HG03060 (cell line): ENCODE measurements at regions not wholly inside any gene's neighbourhood (a gene's known extent, or its start where the extent isn't known, plus 50 kb on each side); places are given as distances from the start of the nearest gene placed in this dataset.

Experiments used
- ATAC-seq: cut with Tn5 transposase; IDR thresholded peaks from one replicate; pipeline ENCODE4 v1.9.1; 2021; ENCODE audit warnings: low read depth, moderate number of reproducible peaks; ENCODE audit not compliant: unreplicated experiment

DNA sequence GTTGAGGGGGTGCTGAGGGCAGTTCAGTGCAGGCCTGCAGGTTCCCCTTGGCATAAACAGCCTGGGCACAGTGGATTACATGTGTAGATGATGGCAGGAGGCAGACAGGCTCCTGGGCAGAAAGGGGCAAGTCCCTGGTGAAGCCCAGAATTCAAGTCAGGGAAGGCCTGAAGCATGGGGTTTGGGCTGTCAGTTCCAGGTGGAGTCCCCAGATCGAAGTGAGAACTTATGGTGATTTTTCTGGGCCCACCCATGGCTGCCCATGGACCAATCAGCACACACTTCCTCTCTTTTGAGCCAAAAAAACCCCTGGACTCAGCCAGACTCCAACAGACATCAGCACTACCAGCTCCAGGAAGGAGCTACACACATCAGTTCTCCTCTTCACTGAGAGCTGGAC is 529.1 kb downstream of the PPARGC1A start:
- no peak for ATAC-seq

- ATAC-seq, result no peak
Measured at GRCh38 chr4:23355258-23355657, 534.6 kb downstream of the PPARGC1A start.

GRCh38 chr4:23353200-23353599 is 536.6 kb downstream of the PPARGC1A start:
- no peak for ATAC-seq

DNA sequence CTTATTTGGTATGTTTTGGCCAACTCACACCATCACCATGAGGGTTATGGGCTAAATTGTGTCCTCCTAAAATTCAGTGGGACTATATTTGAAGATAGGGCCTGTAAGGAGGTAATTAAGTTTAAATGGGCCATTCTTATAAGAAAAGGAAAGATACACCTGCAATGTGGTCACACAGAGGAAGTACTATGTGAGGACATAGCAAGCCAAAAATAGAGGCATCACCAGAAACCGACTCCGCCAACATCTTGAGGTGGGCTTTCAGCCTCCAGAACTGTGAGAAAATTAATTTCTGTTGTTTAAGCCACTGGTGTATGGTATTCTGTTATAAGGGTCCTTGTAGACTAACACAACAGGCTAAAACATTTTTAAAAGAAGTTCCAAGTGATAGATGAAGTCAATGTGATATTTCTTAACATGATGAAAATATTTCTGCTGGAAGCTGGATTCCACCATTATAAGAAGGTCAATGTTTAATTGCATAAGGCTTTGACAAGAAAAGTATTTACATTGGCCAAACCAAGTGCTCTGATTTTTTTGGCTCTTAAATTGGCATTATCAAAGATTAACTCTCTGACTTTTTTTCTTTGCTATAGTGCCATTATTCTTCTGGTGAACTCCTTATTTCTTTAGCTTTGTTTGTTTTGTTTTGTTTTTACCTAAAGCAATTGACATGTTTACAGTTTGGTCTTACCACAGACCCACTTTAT is 540.9 kb downstream of the PPARGC1A start:
- ATAC-seq, result no peak

DNA sequence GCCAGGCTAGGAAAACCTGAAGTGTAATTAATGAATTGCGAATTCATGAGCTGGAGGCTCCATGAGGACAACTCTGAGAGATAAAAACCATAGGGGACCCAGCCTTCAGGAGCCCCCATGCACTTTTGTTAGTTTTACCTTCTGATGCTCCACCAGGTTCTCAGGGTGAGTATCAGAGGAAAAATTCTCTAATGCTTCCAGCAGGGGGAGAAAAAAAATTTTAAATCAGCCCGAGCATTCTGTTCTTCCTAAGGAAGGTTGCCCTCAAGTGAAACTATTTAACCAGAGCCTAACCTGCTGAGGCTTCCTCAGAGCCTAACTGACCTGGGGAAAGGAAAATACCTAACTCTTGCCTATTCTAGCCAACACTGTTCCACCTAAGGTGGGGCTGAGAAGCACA is 552.6 kb downstream of the PPARGC1A start:
- no peak for ATAC-seq

DNA sequence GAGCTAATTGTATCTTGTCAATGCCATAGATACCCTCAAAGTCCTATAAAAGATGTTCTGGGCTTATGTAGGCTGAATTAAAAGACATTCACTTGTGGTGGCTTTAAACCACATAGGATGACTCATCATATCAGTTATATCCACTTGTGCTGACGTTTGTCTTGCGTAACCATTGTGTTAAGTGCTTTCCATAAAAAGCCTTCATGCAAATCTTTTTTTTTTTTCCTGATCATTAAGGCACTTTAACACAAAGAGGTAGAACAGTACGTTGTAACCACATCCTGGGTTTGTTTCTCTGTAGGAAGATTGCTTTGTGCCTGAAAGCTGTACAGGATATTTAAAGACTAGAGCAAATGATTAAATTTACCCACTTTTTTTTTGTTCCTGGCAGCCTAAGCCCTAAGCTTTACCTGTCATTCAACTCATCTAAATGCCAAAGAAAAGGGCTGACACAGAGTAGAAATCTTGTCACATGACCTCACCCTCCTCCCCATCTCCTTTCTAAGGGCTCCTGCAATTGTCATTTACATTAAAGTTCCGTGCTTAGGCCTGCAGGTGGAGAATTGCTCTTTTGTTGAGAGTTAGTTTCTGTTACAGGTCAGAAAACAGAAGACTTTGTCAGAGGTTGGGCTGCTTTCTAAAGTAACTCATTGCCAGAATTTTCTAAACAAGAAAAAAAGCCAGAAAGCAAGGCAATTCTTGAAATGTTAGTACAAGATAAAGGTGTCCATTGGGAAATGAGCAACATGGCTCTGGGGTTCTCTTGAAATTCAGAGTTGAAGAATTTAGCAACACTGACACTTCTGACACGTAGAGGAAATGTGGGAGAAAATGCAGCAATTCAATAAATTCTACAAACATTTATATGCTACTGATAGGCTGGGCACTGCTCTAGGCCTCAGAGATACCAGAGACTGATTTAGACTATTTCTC is 555.6 kb downstream of the PPARGC1A start:
- ATAC-seq, result peak; percentile 78

DNA sequence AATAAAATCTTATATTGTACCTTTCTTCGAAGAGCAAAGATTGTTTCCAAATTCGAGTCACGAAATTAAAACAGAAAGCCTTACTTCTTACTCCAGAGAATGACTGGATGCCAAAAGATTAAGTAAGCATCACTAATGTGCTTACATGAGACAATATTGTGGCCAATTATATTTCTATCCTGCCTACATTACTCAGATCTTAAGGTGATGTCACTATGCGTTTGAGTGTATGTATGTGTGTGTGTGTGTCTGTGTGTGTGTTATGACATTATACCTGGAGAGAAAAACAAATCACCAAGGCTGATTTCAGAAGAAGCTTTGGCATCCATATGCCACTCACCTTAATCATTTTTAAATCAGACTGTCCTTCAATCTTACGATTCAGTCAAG is 556.3 kb downstream of the PPARGC1A start:
- ATAC-seq, result no peak

DNA sequence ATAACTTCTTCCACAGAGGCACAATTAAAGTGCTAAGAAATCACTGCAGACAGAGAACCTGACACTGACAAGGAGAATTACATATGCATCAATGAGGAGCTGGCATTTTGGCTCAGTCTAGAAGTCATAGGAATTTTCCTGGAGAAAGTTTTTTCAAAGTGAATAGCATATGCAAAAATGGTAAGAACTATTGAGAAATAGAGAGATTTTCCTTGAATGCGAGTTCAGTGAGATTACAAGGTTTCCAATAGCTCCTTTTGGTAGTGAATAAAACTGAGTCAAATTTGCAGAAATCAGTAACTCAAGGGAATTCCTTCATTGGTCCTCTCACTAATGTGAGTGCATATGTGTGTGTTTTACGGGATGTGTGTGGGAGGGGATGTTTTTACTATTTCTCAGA is 557.5 kb downstream of the PPARGC1A start:
- no peak for ATAC-seq

DNA sequence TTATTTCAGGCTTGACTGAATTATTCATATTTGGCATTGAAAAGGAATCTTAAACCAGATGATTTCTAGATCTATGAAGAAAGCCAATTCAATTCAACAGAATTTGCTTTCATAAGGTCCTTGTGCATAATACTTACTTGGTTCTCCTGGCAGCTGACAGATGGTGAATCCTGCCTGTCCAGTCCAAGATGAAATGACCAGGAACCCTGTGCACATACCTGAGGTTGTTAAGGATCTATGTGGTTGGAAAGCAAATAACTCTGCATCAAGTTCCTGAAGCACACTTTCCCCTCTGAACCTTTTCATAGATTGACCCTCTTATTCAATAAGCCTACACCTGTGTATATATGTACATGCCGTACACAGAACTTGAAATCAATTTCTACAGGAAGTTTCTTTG is 562.7 kb downstream of the PPARGC1A start:
- ATAC-seq, result no peak

DNA sequence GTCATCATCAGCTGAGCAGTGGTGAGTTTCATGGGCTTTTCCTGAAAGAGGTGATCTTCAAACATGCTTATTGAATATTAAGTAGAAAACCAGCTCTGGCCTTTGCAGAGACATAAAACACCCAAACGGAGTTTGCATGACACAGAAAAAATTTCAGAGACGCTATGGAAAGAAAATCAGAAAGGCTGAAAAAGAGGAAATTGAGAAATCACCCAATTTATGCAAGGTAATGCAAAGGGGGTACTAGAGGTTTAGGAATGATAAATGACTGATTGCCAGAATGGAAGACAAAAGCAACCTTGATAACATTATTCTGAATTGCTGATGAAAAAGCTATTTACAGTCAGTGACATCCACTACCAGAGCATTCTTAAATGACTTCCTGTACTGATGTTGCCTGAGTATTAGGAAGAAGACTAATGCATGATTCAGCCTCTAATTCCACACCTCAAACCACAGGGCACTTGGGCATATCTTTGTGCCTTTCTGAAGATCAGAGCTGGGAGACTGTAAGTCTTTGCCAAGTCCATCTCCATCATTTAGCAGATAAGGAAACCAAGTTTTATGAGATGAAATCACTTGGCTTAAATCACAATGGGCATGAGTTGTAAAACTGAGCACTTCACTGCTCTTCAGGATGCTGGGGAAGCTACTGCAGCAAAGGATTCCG is 565.7 kb downstream of the PPARGC1A start:
- no peak for ATAC-seq

- ATAC-seq, result no peak
Measured at GRCh38 chr4:23323436-23323835, 566.4 kb downstream of the PPARGC1A start.

- no peak for ATAC-seq
Measured at GRCh38 chr4:23322732-23323131, 567.1 kb downstream of the PPARGC1A start.

- ATAC-seq, result no peak
Measured at GRCh38 chr4:23320931-23321587, 568.8 kb downstream of the PPARGC1A start.

GRCh38 chr4:23312686-23313085 is 577.2 kb downstream of the PPARGC1A start:
- no peak for ATAC-seq

DNA sequence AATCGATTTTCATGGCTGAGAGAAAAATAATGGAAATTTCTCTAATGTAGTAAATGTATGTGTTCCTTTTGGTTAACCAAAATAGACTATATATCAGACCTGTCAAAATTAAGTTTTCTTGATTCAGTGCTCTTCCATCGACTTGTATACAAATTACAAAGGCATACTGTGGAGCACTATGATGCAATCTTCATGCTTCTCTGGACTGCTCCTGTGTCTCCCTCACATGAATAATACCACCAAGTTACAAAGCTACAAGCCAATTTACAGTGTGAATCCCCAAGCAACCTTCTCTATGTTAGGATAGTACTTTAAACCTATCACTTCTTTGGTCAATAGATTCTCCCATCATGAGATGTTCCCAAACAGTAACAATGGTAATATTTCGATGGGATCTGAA is 577.9 kb downstream of the PPARGC1A start:
- no peak for ATAC-seq

GRCh38 chr4:23305026-23305425 is 584.8 kb downstream of the PPARGC1A start:
- ATAC-seq, result no peak

DNA sequence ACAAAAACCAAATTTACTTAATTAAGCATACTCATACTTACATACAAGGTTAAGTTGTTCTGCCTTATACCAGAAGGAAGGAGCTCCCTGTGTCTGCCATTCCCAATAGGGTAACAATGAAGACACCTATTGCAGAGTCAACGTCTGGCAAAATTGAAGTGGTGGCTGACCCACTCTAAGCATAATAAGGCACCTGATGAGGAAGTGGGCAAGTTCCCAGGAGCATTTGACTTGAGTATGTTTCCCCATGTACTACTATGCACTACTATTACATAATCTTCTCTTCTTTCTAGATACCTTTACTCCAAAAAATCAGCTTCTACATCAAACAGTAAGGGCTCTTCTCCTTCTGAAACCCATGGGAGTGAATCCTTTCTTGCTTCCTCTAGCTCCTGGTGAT is 591.5 kb downstream of the PPARGC1A start:
- ATAC-seq, result no peak

DNA sequence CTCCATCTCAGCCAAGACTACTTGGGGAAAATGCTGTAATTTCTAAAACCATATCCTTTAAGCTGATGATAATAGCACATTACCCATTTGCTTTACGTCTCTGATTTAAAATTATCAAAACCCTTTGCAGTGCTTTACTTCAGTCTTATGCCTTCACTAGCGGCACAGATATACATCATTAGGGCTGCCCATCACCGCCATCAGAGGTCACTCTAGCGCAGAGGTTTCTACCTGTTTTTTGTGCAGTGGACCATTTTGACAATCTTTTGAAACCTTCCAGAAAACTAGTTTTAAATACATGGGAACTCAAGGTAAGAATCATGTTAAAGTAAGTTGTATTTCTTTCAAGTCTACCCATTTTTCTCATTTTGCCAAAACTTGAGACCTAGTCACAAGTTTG is 592.5 kb downstream of the PPARGC1A start:
- no peak for ATAC-seq

DNA sequence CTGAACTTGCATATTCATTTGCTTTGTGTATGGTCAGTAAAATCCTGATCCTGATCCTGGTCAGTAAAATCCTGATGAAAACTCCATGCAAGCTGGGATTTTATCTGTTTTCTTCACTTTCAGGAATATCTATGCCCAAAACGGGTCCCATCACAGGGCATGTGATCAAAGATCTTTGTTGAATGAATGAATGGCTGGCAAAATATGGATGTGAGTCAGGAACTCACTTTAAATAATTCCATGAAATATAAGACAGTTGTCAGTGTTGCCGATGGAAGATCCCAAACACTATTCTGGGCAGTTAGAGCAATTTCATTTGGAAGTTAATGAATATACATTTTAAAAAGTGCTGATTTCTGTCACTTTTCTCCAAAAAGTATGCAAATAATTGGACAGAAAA is 598.4 kb downstream of the GBA3 start:
- ATAC-seq, result no peak

DNA sequence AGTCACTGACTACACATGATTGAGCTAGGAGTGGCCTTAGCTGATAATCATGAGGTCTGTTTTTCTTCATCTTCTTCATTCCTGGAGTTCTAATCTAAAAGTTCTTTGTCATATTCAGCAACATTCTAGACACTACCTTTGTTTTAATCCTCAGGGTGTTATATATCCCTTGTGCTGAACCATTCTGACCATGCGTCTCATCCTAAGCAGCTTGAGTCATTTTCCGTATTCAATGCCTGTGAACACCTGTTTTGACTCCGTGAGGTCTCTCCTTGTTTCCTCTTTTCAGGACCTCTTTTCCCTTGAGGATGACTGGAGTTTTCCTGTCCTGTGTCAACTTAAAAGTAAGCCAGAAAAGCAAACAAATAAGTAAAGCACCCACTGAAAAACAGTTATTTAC is 597.9 kb downstream of the GBA3 start:
- ATAC-seq, result no peak
